Upper lobe of right lung (tissue), 1 donor: ENCODE measurements at regions not wholly inside any gene's neighbourhood (a gene's known extent, or its start where the extent isn't known, plus 50 kb on each side); places are given as distances from the start of the nearest gene placed in this dataset.

Experiments
- ATAC-seq: fragments of 200-7000 bp; cut with Tn5 transposase; one replicate; pipeline ENCODE4 v1.9.1; 2020; ENCODE audit warnings: mild to moderate bottlenecking, moderate library complexity
- DNase-seq: peaks from one replicate; pipeline ENCODE4 v3.0.0-alpha.2; 2020
- H3K27ac ChIP-seq: fragments of 200-600 bp; one replicate; pipeline ENCODE4 v1.8.0; 2022
- H3K27me3 ChIP-seq: fragments of 200-600 bp; one replicate; pipeline ENCODE4 v1.8.0; 2022; ENCODE audit warnings: mild to moderate bottlenecking
- H3K36me3 ChIP-seq: fragments of 200-600 bp; one replicate; pipeline ENCODE4 v1.8.0; 2022
- H3K4me1 ChIP-seq: fragments of 200-600 bp; one replicate; pipeline ENCODE4 v1.8.0; 2022
- H3K4me3 ChIP-seq: fragments of 200-600 bp; one replicate; pipeline ENCODE4 v1.8.0; 2022; ENCODE audit warnings: mild to moderate bottlenecking
- H3K9me3 ChIP-seq: fragments of 200-600 bp; one replicate; pipeline ENCODE4 v1.8.0; 2022
- CTCF ChIP-seq: fragments of 200-600 bp; IDR thresholded peaks from one replicate; pipeline ENCODE4 v1.8.0; 2022; ENCODE audit warnings: antibody characterized with exemption
- intact Hi-C: fragments of 100-400 bp; cut with DNase I; formaldehyde crosslinking; loops from one replicate; pipeline ENCODE4 v1.11.0; 2022
- donor health status: DM: no; HTN: yes; CAD: no; lungs with severe emphysema.

- no peaks in the 10 kb centered on the region for H3K36me3 ChIP-seq
- intact Hi-C loops: no loop called here
- TF ChIP-seq CTCF: no peak
- no peaks in the 10 kb centered on the region for H3K27me3 ChIP-seq
- DNase-seq: no peak
- H3K4me1 ChIP-seq: no peaks in the 10 kb centered on the region
- no peak for ATAC-seq
- H3K27ac ChIP-seq: no peak overlapping the region
- no peaks in the 10 kb centered on the region for H3K9me3 ChIP-seq
- no peak overlapping the region for H3K4me3 ChIP-seq
Observed at GRCh38 chrX:124478046-124478445, 131.7 kb downstream of the SH2D1A start.

GRCh38 chrX:124488412-124489161, 142.2 kb downstream of the SH2D1A start:
- intact Hi-C loops: no loop called here
- Histone ChIP-seq H3K27me3 (no peaks in the 10 kb centered on the region), H3K4me3 (no peak overlapping the region), H3K36me3 (no peaks in the 10 kb centered on the region), H3K4me1 (no peaks in the 10 kb centered on the region), H3K27ac (no peak overlapping the region), H3K9me3 (no peaks in the 10 kb centered on the region)
- DNase-seq (no peak), ATAC-seq (no peak)
- no peak for TF ChIP-seq CTCF

- intact Hi-C loops: no loop called here
- Histone ChIP-seq H3K27me3 (no peaks in the 10 kb centered on the region), H3K4me1 (no peaks in the 10 kb centered on the region), H3K4me3 (no peak overlapping the region), H3K9me3 (no peaks in the 10 kb centered on the region), H3K27ac (no peak overlapping the region), H3K36me3 (no peaks in the 10 kb centered on the region)
- no peak for DNase-seq
- no peak for ATAC-seq
- no peak for TF ChIP-seq CTCF
Observed at GRCh38 chrX:124493984-124494383, 147.6 kb downstream of the SH2D1A start.

GRCh38 chrX:124497386-124497785, 151.0 kb downstream of the SH2D1A start:
- no peak for DNase-seq
- TF ChIP-seq CTCF: no peak
- Histone ChIP-seq H3K27ac (no peak overlapping the region), H3K4me3 (no peak overlapping the region), H3K36me3 (no peaks in the 10 kb centered on the region), H3K4me1 (no peaks in the 10 kb centered on the region), H3K9me3 (no peaks in the 10 kb centered on the region), H3K27me3 (no peaks in the 10 kb centered on the region)
- ATAC-seq: no peak
- intact Hi-C loops: no loop called here

GRCh38 chrX:124501586-124501985, 155.2 kb downstream of the SH2D1A start:
- no peak for TF ChIP-seq CTCF
- H3K27me3 ChIP-seq: no peaks in the 10 kb centered on the region
- H3K27ac ChIP-seq: no peak overlapping the region
- H3K4me3 ChIP-seq: no peak overlapping the region
- intact Hi-C loops: no loop called here
- no peaks in the 10 kb centered on the region for H3K9me3 ChIP-seq
- no peaks in the 10 kb centered on the region for H3K36me3 ChIP-seq
- DNase-seq: no peak
- no peak for ATAC-seq
- H3K4me1 ChIP-seq: no peaks in the 10 kb centered on the region

- TF ChIP-seq CTCF: no peak
- ATAC-seq (no peak), DNase-seq (no peak)
- no peak overlapping the region for H3K4me3 ChIP-seq
- H3K4me1 ChIP-seq: no peaks in the 10 kb centered on the region
- no peaks in the 10 kb centered on the region for H3K27me3 ChIP-seq
- H3K36me3 ChIP-seq: no peaks in the 10 kb centered on the region
- H3K9me3 ChIP-seq: no peaks in the 10 kb centered on the region
- no peak overlapping the region for H3K27ac ChIP-seq
- intact Hi-C loops: no loop called here
Observed at GRCh38 chrX:124502166-124502565, 155.8 kb downstream of the SH2D1A start.
